DMS79 treated with DMSO at 0.1 percent for 48 hours (cell line): ENCODE measurements at regions not wholly inside any gene's neighbourhood (a gene's known extent, or its start where the extent isn't known, plus 50 kb on each side); places are given as distances from the start of the nearest gene placed in this dataset.

Source experiments
- DNase-seq: peaks from one replicate; lab custom pipeline; 2025; lab: John Stamatoyannopoulos, UW

DNA sequence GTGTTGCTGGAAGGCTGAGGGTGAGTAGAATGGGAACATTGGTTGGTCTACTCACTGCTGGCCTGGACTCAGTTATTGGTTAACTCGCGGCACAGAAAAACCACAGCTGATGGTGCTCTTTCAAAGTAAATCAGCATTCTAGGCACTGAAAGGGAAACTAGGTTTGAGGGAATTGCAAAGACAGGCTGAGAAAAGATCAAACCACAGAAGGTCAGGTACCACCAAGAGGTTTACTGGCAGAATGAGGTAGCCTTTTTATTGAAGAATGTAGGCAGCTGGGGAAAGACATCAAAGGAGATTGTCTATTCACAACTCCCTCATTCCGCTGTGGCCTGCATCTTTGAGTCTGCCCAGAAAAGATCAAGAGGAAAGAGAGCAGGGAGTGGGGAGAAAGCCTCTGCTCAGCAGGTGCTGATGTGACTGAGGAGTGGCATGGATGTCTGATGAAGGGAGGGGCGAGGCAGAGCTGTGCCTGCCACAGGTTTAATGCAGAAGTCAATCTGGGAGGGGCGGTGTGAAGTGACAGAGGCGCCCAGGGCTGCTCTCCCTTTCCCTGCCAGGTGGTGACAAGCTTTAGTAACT, 255.5 kb downstream of the MAN2A1 start:
- no peak for DNase-seq

GRCh38 chr5:109945723-109946480, 256.2 kb downstream of the MAN2A1 start:
- DNase-seq = no peak

DNA sequence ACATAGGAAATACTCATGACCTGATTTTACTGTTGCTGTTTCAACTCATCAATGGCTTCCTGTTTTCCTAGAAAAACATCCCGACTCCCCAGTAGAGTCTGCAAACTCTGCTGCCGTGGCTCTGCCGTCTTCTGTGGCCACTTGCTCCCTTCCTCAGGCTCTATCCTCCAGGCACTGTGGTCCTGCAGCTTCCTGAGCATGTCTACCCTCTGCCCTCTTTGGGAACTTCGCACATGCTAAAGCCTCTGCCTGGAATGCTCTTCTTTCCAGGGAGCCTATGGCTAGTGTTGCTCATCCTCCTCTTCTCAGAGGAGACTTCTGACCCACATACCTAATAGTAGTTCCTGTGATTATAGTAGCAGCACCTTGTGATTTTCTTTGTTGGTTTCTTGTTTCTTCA, 256.9 kb downstream of the MAN2A1 start:
- no peak for DNase-seq

GRCh38 chr5:109947667-109948066, 257.9 kb downstream of the MAN2A1 start:
- DNase-seq = no peak

GRCh38 chr5:109950634-109951033, 260.9 kb downstream of the MAN2A1 start:
- no peak for DNase-seq

GRCh38 chr5:109951348-109951747, 261.6 kb downstream of the MAN2A1 start:
- no peak for DNase-seq

GRCh38 chr5:109951758-109952157, 262.0 kb downstream of the MAN2A1 start:
- DNase-seq = no peak

DNA sequence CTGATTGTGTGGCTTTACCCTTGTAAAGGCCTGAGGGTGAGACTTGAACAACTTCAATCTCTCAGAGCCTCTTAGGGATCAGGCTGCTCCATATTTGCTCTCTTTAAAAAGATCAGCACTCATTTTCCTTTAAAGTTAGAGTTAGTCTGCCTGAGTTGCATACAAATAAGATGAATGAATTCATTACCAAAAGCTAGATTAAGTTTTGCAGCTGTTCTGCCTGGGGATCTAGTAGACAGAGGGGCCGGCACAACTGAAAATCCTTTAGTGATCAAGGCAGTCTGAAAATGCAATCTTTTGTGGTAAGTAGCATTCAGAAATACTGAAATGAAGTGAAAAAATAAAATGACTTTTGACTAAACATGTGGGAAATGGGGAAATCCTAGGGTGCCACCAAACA, 264.0 kb downstream of the MAN2A1 start:
- DNase-seq = no peak

DNA sequence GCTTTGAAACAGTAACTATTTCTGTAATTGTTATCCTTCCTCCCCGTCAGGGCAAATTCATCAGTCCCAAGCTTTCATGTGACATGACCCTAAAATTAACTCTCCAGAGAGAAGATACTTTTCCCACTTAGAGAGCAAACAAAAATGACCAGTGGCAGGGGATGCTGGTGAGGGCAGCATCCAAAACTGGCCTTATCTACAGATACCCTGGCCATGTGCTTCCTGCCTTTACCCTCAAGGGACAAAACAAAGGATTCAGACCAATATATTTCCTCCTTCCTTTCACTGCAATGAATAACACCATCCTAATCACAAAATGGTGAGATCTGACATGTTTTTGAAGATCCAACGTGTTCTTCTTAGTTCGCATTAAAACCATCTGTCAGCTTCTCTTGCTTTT, 267.2 kb downstream of the MAN2A1 start:
- DNase-seq = no peak

- DNase-seq = no peak
Measured at GRCh38 chr5:109958082-109958481, 268.4 kb downstream of the MAN2A1 start.

DNA sequence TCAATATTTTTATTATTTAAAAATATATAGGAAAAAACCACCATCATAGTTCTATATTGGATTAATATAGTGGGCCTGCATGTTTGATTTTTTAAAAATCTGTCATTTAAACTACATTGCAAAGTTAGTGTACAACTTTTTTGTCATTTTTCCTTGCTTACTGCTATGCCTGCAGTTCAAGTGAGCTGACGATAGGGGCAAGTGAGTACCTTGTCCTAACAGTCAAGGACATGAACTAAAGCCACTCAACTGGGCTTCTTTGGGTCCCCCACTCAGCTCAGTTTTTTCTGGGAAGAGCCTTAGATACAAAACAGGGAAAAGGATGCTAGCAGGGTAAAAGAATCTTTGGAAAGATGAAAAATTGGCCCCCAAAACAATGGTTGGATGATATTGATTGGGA, 269.9 kb downstream of the MAN2A1 start:
- no peak for DNase-seq

DNA sequence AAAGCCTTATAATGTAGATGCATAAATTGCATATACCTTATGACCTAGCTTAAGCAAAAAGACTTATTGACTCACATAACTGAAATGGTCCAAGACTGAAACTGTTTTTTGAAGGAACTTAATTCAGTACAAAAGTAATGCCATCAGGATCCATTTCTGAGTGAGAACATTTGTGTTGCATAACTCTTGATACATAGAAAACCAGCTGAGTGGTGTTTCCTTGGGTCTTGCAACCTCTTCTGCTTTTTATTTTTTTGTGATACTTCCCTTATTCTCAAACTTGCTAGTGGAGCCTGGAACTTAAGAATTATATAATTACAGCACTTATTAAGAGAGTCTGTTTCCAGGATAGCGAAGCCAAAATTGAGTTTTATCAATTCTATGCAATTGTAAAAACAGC, 272.0 kb downstream of the MAN2A1 start:
- no peak for DNase-seq

GRCh38 chr5:109962882-109963603, 273.3 kb downstream of the MAN2A1 start:
- no peak for DNase-seq

DNA sequence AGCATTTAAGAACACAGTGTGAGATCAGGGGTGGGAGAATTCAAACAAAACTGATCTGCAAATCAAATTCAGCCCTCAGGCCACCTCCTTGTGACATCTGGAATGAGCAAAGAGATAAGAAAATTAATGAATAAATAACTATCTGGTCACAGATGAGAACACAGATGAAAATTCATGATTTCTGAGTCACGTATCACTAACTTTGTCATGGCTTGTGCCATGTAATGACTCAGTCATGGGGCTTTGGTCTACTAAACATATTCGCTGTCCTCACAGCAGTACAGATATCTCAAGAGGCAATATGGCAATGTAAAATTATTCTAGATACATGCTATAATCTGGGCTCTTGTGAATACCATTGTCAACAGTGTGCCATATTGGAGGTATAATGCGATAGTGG, 274.4 kb downstream of the MAN2A1 start:
- DNase-seq = no peak

- DNase-seq = no peak
Measured at GRCh38 chr5:109965634-109966033, 275.9 kb downstream of the MAN2A1 start.

DNA sequence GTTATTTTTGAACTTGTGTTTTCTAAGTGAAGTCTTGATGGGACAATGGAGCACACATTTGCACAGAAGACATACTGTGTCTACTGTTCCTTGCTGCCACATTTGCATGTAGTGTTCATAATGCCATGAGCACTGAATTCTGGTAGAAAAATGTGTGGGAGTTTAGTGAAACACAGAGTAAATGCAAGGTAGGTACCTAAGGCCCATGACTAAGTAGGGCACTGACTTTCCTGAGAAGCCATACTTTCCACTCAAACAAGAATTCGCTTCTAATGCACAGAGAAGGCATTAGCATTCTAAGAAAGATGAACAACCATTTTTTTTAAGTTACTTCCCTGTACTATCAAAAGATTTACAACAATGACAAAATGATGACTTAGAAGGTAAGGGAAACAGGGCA, 282.2 kb downstream of the MAN2A1 start:
- DNase-seq = no peak

DNA sequence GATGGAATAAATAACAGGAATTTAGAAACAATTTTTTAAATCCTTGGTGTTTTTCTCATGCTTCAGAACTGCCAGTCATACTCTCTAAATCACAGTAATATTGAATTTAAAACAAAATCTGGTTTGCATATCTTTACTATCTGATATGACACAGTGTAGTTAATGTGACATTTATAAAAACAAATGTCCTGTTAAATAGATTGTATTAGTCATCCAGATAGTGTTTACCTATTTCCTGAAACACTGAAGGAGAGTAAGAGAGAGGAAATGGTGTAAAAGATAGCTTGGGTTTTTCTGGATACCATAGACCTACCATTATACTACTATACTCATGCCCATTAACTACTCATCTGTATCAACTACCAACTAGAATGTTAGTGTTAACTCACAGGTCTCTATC, 292.3 kb downstream of the MAN2A1 start:
- DNase-seq = no peak

- no peak for DNase-seq
Measured at GRCh38 chr5:109982966-109983534, 293.3 kb downstream of the MAN2A1 start.

GRCh38 chr5:109986726-109987125, 297.0 kb downstream of the MAN2A1 start:
- DNase-seq = no peak

DNA sequence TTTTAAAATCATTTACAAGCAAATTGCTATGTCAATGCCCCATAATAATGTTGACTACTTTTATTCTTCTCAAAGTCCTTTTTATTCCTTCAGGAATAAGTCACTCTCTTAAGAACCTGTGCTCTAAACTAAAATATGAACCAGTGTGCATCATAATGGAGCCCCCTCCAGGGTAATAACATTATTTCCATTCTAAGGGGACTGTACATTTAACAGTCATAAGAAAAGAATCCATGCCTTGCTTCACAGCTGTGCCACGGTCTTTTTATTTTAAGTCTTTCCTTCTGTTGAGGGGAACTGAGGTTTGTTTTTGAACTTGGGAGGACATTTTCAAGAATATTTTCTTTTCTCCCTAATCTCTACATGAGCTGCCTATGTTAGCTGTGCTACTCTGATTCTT, 297.6 kb downstream of the MAN2A1 start:
- no peak for DNase-seq

DNA sequence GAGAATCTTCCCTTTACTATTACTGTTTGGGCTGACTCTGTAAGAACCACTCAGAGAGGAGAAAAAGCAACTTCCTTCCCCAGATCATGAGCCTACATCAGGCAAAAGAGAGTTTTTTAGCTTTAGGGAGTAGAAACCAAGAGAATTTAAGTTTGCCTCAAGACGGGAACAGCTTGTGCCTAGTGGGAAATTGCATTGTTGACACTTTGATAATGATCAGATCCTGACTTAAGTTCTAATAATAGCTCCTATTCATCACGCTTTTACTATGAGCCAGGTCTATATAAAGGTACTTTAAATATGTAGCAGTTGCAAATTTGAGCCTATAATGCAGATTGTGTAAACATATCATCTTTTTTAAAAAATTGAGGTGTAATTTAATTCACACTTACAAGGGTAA, 298.2 kb downstream of the MAN2A1 start:
- no peak for DNase-seq

DNA sequence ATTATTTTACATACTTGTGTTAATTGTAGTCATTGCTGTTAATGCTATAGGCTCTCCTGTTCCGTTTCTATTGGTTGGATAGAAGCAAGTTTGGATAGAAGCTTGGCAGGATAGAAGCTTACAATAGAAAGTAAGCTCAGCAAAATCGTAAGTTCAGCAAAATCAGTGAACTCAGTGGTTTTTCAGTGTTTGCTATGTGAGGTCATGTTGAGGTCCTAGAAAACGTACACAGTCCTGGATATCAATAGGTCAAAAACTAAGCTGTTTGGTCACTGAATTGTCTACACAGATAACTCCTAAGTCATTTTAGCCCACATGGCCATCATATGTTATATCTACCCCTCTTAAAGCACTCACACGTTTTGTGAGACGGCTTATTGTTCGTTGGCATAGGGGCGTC, 299.4 kb downstream of the MAN2A1 start:
- DNase-seq = no peak
